Activated CD4-positive, CD25-positive, alpha-beta regulatory T cell treated with anti-CD3 and anti-CD28 coated beads, Interleukin-2, amount 50 U/mL, for 24 hours (primary cell): ENCODE measurements at regions not wholly inside any gene's neighbourhood (a gene's known extent, or its start where the extent isn't known, plus 50 kb on each side); places are given as distances from the start of the nearest gene placed in this dataset.
"Not testable (repeated sequence)": the region's sequence is repeated elsewhere in the genome, so short reads cannot be mapped to it uniquely, and the experiment has no call there.

Experiments used
- ATAC-seq, 2 donors: fragments of 150-1000 bp; cut with Tn5 transposase; one replicate each; pipeline ENCODE4 v1.10.0; 2021; ENCODE audit warnings: mild to moderate bottlenecking in 1 of 2, moderate library complexity in 1 of 2

DNA sequence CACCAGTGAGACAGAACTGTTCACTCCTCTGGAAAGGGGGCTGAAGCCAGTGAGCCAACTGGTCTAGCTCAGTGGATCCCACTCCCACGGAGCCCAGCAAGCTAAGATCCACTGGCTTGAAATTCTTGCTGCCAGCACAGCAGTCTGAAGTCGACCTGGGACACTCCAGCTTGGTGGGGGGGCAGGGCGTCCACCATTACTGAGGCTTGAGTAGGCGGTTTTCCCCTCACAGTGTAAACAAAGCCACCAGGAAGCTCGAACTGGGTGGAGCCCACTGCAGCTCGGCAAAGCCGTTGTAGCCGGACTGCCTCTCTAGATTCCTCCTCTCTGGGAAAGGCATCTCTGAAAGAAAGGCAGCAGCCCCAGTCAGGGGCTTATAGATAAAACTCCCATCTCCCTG, 52.3 kb upstream of the BBX start:
- not testable (repeated sequence) for ATAC-seq
